T-cell (primary cell): ENCODE measurements at regions not wholly inside any gene's neighbourhood (a gene's known extent, or its start where the extent isn't known, plus 50 kb on each side); places are given as distances from the start of the nearest gene placed in this dataset.
"Not testable (repeated sequence)": the region's sequence is repeated elsewhere in the genome, so short reads cannot be mapped to it uniquely, and the experiment has no call there.

Experiments used
- ATAC-seq, 4 experiments: fragments of 200-7000 bp in 3 of 4; fragments of 150-1000 bp in 1 of 4; cut with Tn5 transposase; replicated peaks in 1 of 4; 1 replicate in 3 of 4; 2 replicates in 1 of 4; pipeline ENCODE4 v1.10.0; 2021; ENCODE audit warnings: moderate library complexity in 3 of 4, mild to moderate bottlenecking in 2 of 4, moderate number of reproducible peaks in 1 of 4
- CTCF ChIA-PET, 2 donors: fragments of 300-600 bp; sonication (Branson Sonifier 250); formaldehyde crosslinking; loops; one replicate each; lab custom pipeline; 2022; ENCODE audit warnings: antibody characterized with exemption in 2 of 2; lab: Charles Lee
- POLR2A ChIA-PET, 2 donors: fragments of 300-600 bp; sonication (Branson Sonifier 250); formaldehyde crosslinking; loops; one replicate each; lab custom pipeline; 2022; ENCODE audit warnings: antibody characterized with exemption in 2 of 2; lab: Charles Lee
- DNase-seq, 35 experiments: peaks; one replicate each; pipeline versions ENCODE4 v3.0.0 to v3.0.0-alpha.2; 2013 to 2023
- H3K27ac ChIP-seq: one replicate; pipeline ENCODE4 v1.5.1; 2013; ENCODE audit warnings: low read length
- H3K27me3 ChIP-seq, 2 experiments: replicated peaks in 1 of 2; 1 replicate in 1 of 2; 2 replicates in 1 of 2; pipeline versions ENCODE4 v1.6.1 to v1.7.0; 2013; ENCODE audit warnings: low read length in 1 of 2, mixed read lengths in 1 of 2; ENCODE audit not compliant: control insufficient read depth in 2 of 2, insufficient read depth in 2 of 2; ENCODE audit errors: extremely low read depth in 1 of 2
- H3K36me3 ChIP-seq, 2 donors: 1 replicate in 1 of 2; 2 replicates in 1 of 2; pipeline versions ENCODE4 v1.6.1 to v1.7.0; 2013; ENCODE audit warnings: low read length in 1 of 2; ENCODE audit not compliant: control insufficient read depth in 2 of 2, insufficient read depth in 1 of 2; ENCODE audit errors: extremely low read depth in 1 of 2
- H3K4me1 ChIP-seq, 2 experiments: 1 replicate in 1 of 2; 2 replicates in 1 of 2; pipeline versions ENCODE4 v1.6.1 to v1.7.0; 2013; ENCODE audit warnings: low read length in 2 of 2, mixed read lengths in 1 of 2; ENCODE audit not compliant: insufficient read depth in 2 of 2, control insufficient read depth in 1 of 2; ENCODE audit errors: extremely low read depth in 1 of 2
- H3K4me3 ChIP-seq, 2 donors: 1 replicate in 1 of 2; 2 replicates in 1 of 2; pipeline versions ENCODE4 v1.5.1 to v1.7.0; 2013; ENCODE audit warnings: mild to moderate bottlenecking in 2 of 2, low read length in 1 of 2, moderate library complexity in 1 of 2; ENCODE audit not compliant: control insufficient read depth in 1 of 2; ENCODE audit errors: extremely low read depth in 1 of 2
- H3K9me3 ChIP-seq: 2 replicates; pipeline ENCODE4 v1.7.0; 2013
- H3K27ac Mint-ChIP-seq, 2 donors: one replicate each; pipeline ENCODE4 v1.8.0; 2020 to 2021; ENCODE audit warnings: mild to moderate bottlenecking in 2 of 2, mixed read lengths in 2 of 2
- H3K27me3 Mint-ChIP-seq, 2 donors: one replicate each; pipeline ENCODE4 v1.8.0; 2021 to 2022; ENCODE audit warnings: mixed read lengths in 2 of 2
- H3K36me3 Mint-ChIP-seq: one replicate; pipeline ENCODE4 v1.8.0; 2021; ENCODE audit warnings: mixed read lengths
- H3K4me1 Mint-ChIP-seq, 3 donors: one replicate each; pipeline ENCODE4 v1.8.0; 2020 to 2022; ENCODE audit warnings: mixed read lengths in 3 of 3, mild to moderate bottlenecking in 1 of 3
- H3K4me3 Mint-ChIP-seq, 3 donors: one replicate each; pipeline ENCODE4 v1.8.0; 2020 to 2022; ENCODE audit warnings: mild to moderate bottlenecking in 3 of 3, mixed read lengths in 3 of 3, moderate library complexity in 3 of 3
- H3K9me3 Mint-ChIP-seq, 3 donors: one replicate each; pipeline ENCODE4 v1.8.0; 2020 to 2022; ENCODE audit warnings: mixed read lengths in 3 of 3
- WGBS: methylation state at CpG from one replicate; pipeline ENCODE4 v1.1.5; 2013; ENCODE audit warnings: missing lambda C conversion rate; ENCODE audit not compliant: insufficient coverage; 5-methylcytosine and 5-hydroxymethylcytosine counted together

- H3K9me3 Mint-ChIP-seq = peaks cover 17 to 35% (median 23%) of the 10 kb centered on the region in 3 donors
- Histone ChIP-seq H3K4me3 (no peak overlapping the region), H3K27ac (no peak overlapping the region), H3K9me3 (no peaks in the 10 kb centered on the region), H3K36me3 (no peaks in the 10 kb centered on the region), H3K4me1 (no peaks in the 10 kb centered on the region), H3K27me3 (no peaks in the 10 kb centered on the region)
- ATAC-seq (no peak), DNase-seq (no peak)
- H3K27ac Mint-ChIP-seq = no peak overlapping the region
- 50% methylated on average over 1 of the region's 4 CpGs for WGBS
- no peak overlapping the region for H3K4me3 Mint-ChIP-seq
- ChIA-PET CTCF (no interaction called here), POLR2A (no interaction called here)
- H3K4me1 Mint-ChIP-seq = no peaks in the 10 kb centered on the region
- H3K27me3 Mint-ChIP-seq = no peaks in the 10 kb centered on the region
- no peaks in the 10 kb centered on the region for H3K36me3 Mint-ChIP-seq
Measured at GRCh38 chr12:127980585-127980984, 286.4 kb upstream of the TMEM132C start.

GRCh38 chr12:127981875-127982274, 285.1 kb upstream of the TMEM132C start:
- H3K4me1 ChIP-seq = no peaks in the 10 kb centered on the region
- Mint-ChIP-seq H3K27ac (no peak overlapping the region), H3K4me3 (no peak overlapping the region), H3K27me3 (no peaks in the 10 kb centered on the region), H3K4me1 (no peaks in the 10 kb centered on the region), H3K9me3 (peaks cover 10 to 24% (median 16%) of the 10 kb centered on the region in 3 donors), H3K36me3 (no peaks in the 10 kb centered on the region)
- H3K4me3 ChIP-seq = no peak overlapping the region
- no CpG with 5 or more reads among the region's 5 CpGs for WGBS
- ChIA-PET POLR2A (no interaction called here), CTCF (no interaction called here)
- H3K9me3 ChIP-seq = no peaks in the 10 kb centered on the region
- no peaks in the 10 kb centered on the region for H3K36me3 ChIP-seq
- ATAC-seq (no peak), DNase-seq (no peak)
- H3K27me3 ChIP-seq = no peaks in the 10 kb centered on the region
- H3K27ac ChIP-seq = no peak overlapping the region

DNA sequence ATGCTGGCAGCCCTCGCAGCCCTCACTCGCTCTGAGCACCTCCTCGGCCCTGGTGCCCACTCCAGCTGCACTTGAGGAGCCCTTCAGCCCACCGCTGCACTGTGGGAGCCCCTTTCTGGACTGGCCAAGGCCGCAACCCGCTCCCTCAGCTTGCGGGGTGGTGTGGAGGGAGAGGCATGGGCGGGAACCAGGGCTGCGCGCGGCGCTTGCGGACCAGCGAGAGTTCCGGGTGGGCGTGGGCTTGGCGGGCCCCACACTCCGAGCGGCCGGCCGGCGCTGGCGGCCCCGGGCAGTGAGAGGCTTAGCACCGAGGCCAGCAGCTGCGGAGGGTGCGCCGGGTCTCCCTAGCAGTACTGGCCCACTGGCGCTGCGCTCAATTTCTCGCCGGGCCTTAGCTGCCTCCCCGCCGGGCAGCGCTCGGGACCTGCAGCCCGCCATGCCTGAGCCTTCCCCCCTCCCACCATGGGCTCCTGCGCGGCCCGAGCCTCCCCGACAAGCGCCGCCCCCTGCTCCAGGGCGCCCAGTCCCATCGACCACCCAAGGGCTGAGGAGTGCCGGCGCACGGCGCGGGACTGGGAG, 283.7 kb upstream of the TMEM132C start:
- not testable (repeated sequence) for H3K4me3 ChIP-seq, ATAC-seq, H3K36me3 Mint-ChIP-seq

GRCh38 chr12:127984386-127985055, 282.4 kb upstream of the TMEM132C start:
- ATAC-seq (no peak), DNase-seq (no peak)
- POLR2A ChIA-PET = no interaction called here
- Histone ChIP-seq H3K4me1 (no peaks in the 10 kb centered on the region), H3K9me3 (no peaks in the 10 kb centered on the region), H3K36me3 (no peaks in the 10 kb centered on the region), H3K27me3 (no peaks in the 10 kb centered on the region), H3K27ac (no peak overlapping the region), H3K4me3 (no peak overlapping the region)
- H3K27ac Mint-ChIP-seq = no peak overlapping the region
- peaks cover 10 to 15% (median 11%) of the 10 kb centered on the region in 3 donors for H3K9me3 Mint-ChIP-seq
- 88% methylated on average over 8 of the region's 10 CpGs for WGBS
- no peaks in the 10 kb centered on the region for H3K27me3 Mint-ChIP-seq
- no peak overlapping the region for H3K4me3 Mint-ChIP-seq
- no peaks in the 10 kb centered on the region for H3K4me1 Mint-ChIP-seq
- CTCF ChIA-PET = no interaction called here
- no peaks in the 10 kb centered on the region for H3K36me3 Mint-ChIP-seq

More for the DNA sequence above, 283.7 kb upstream of the TMEM132C start:
- H3K9me3 ChIP-seq, H3K27me3 Mint-ChIP-seq, H3K36me3 ChIP-seq, H3K4me1 Mint-ChIP-seq, H3K4me1 ChIP-seq, CTCF ChIA-PET, DNase-seq, H3K27ac Mint-ChIP-seq, H3K27me3 ChIP-seq, POLR2A ChIA-PET, H3K27ac ChIP-seq, H3K4me3 Mint-ChIP-seq: not testable (repeated sequence)
- 92% methylated on average over 27 of the region's 50 CpGs for WGBS
- peaks cover 10 to 19% (median 11%) of the 10 kb centered on the region in 3 donors for H3K9me3 Mint-ChIP-seq

GRCh38 chr12:127987199-127987901, 279.6 kb upstream of the TMEM132C start:
- POLR2A ChIA-PET = no interaction called here

GRCh38 chr12:127991485-127991884, 275.5 kb upstream of the TMEM132C start:
- Histone ChIP-seq H3K36me3 (no peaks in the 10 kb centered on the region), H3K4me3 (no peak overlapping the region), H3K9me3 (no peaks in the 10 kb centered on the region), H3K4me1 (no peaks in the 10 kb centered on the region), H3K27ac (no peak overlapping the region), H3K27me3 (no peaks in the 10 kb centered on the region)
- WGBS = 77% methylated on average over 2 of the region's 6 CpGs
- ChIA-PET POLR2A (no interaction called here), CTCF (no interaction called here)
- Mint-ChIP-seq H3K36me3 (no peaks in the 10 kb centered on the region), H3K27me3 (no peaks in the 10 kb centered on the region), H3K9me3 (peaks cover 7 to 17% (median 17%) of the 10 kb centered on the region in 3 donors), H3K27ac (no peak overlapping the region), H3K4me3 (no peak overlapping the region), H3K4me1 (no peaks in the 10 kb centered on the region)
- DNase-seq = no peak
- ATAC-seq = no peak

More at GRCh38 chr12:127987199-127987901, 279.6 kb upstream of the TMEM132C start:
- no peaks in the 10 kb centered on the region for H3K36me3 Mint-ChIP-seq
- 70% methylated on average over 7 of the region's 14 CpGs for WGBS
- H3K27me3 Mint-ChIP-seq = no peaks in the 10 kb centered on the region
- no peak overlapping the region for H3K27ac ChIP-seq
- ATAC-seq (no peak), DNase-seq (no peak)
- H3K4me1 Mint-ChIP-seq = no peaks in the 10 kb centered on the region
- peaks cover 5 to 22% (median 12%) of the 10 kb centered on the region in 3 donors for H3K9me3 Mint-ChIP-seq
- H3K4me1 ChIP-seq = no peaks in the 10 kb centered on the region
- CTCF ChIA-PET = no interaction called here
- no peaks in the 10 kb centered on the region for H3K9me3 ChIP-seq
- no peak overlapping the region for H3K27ac Mint-ChIP-seq
- no peaks in the 10 kb centered on the region for H3K27me3 ChIP-seq
- H3K36me3 ChIP-seq = no peaks in the 10 kb centered on the region
- no peak overlapping the region for H3K4me3 Mint-ChIP-seq
- no peak overlapping the region for H3K4me3 ChIP-seq
